GM12891 (cell line): ENCODE measurements at regions not wholly inside any gene's neighbourhood (a gene's known extent, or its start where the extent isn't known, plus 50 kb on each side); places are given as distances from the start of the nearest gene placed in this dataset.

Source experiments
- PAX5 ChIP-seq: IDR thresholded peaks from 2 replicates; pipeline ENCODE4 v1.6.1; 2011; ENCODE audit warnings: low read length, moderate library complexity, mild to moderate bottlenecking; ENCODE audit not compliant: insufficient read depth, severe bottlenecking
- POLR2A ChIP-seq: IDR thresholded peaks from 2 replicates; pipeline ENCODE4 v1.6.1; 2011; ENCODE audit warnings: low read depth, low read length, control low read depth
- POLR2AphosphoS5 ChIP-seq: IDR thresholded peaks from 2 replicates; pipeline ENCODE4 v1.6.1; 2011; ENCODE audit warnings: low read depth, low read length, control low read depth
- TAF1 ChIP-seq: IDR thresholded peaks from 2 replicates; pipeline ENCODE4 v1.6.1; 2011; ENCODE audit warnings: low read depth, low read length, control low read depth

- TF ChIP-seq POLR2A, result no peak
- TF ChIP-seq POLR2AphosphoS5, result no peak
- TF ChIP-seq TAF1, result no peak
- TF ChIP-seq PAX5, result no peak
Observed at GRCh38 chr10:117675514-117676055, 133.0 kb downstream of the EMX2 start.
